CD4-positive, alpha-beta T cell (primary cell): ENCODE measurements at regions not wholly inside any gene's neighbourhood (a gene's known extent, or its start where the extent isn't known, plus 50 kb on each side); places are given as distances from the start of the nearest gene placed in this dataset.

Experiments
- ATAC-seq: fragments of 200-7000 bp; cut with Tn5 transposase; one replicate; pipeline ENCODE4 v1.10.0; 2022; ENCODE audit warnings: mild to moderate bottlenecking; ENCODE audit not compliant: poor library complexity
- CTCF ChIA-PET: fragments of 350-600 bp; sonication (Branson Sonifier 250); formaldehyde crosslinking; loops from one replicate; lab custom pipeline; 2021; ENCODE audit warnings: antibody characterized with exemption, inconsistent platforms; lab: Charles Lee
- POLR2A ChIA-PET: fragments of 350-600 bp; sonication (Branson Sonifier 250); formaldehyde crosslinking; loops from one replicate; lab custom pipeline; 2021; ENCODE audit warnings: antibody characterized with exemption, inconsistent platforms; lab: Charles Lee
- DNase-seq, 14 experiments: peaks; one replicate each; pipeline ENCODE4 v3.0.0-alpha.2; 2013 to 2020; ENCODE audit warnings: mixed read lengths in 2 of 14
- H3K27ac ChIP-seq, 2 donors: one replicate each; pipeline versions ENCODE4 v1.5.1 to v1.7.0; 2013; ENCODE audit warnings: low read length in 2 of 2, low read depth in 1 of 2, mild to moderate bottlenecking in 1 of 2
- H3K27me3 ChIP-seq, 2 experiments: 1 replicate in 1 of 2; 2 replicates in 1 of 2; pipeline versions ENCODE4 v1.6.1 to v1.7.0; 2013; ENCODE audit warnings: low read length in 2 of 2, control low read depth in 1 of 2, mild to moderate bottlenecking in 1 of 2, moderate library complexity in 1 of 2; ENCODE audit not compliant: insufficient read depth in 2 of 2, control insufficient read depth in 1 of 2
- H3K36me3 ChIP-seq: one replicate; pipeline ENCODE4 v1.6.1; 2013; ENCODE audit warnings: low read length, control low read depth; ENCODE audit not compliant: insufficient read depth
- H3K4me1 ChIP-seq: one replicate; pipeline ENCODE4 v1.6.1; 2013; ENCODE audit warnings: low read length, control low read depth; ENCODE audit not compliant: insufficient read depth
- H3K4me3 ChIP-seq: one replicate; pipeline ENCODE4 v1.5.1; 2013; ENCODE audit warnings: mild to moderate bottlenecking, low read length, moderate library complexity
- H3K9me3 ChIP-seq, 2 experiments: 1 replicate in 1 of 2; 2 replicates in 1 of 2; pipeline versions ENCODE4 v1.6.1 to v1.7.0; 2013; ENCODE audit warnings: low read length in 2 of 2, mild to moderate bottlenecking in 2 of 2, control low read depth in 1 of 2, moderate library complexity in 1 of 2; ENCODE audit not compliant: control insufficient read depth in 1 of 2, insufficient read depth in 1 of 2
- H3K27ac Mint-ChIP-seq: one replicate; pipeline ENCODE4 v1.8.0; 2020; ENCODE audit warnings: mixed read lengths
- H3K27me3 Mint-ChIP-seq: one replicate; pipeline ENCODE4 v1.8.0; 2021; ENCODE audit warnings: mixed read lengths
- H3K36me3 Mint-ChIP-seq: one replicate; pipeline ENCODE4 v1.8.0; 2021; ENCODE audit warnings: low read depth, mixed read lengths
- H3K4me1 Mint-ChIP-seq: one replicate; pipeline ENCODE4 v1.8.0; 2021; ENCODE audit warnings: low read depth, mixed read lengths
- H3K4me3 Mint-ChIP-seq: one replicate; pipeline ENCODE4 v1.8.0; 2020; ENCODE audit warnings: mild to moderate bottlenecking, mixed read lengths
- H3K9me3 Mint-ChIP-seq: one replicate; pipeline ENCODE4 v1.8.0; 2020; ENCODE audit warnings: mixed read lengths
- intact Hi-C, 2 experiments: fragments of 100-400 bp; cut with DNase I in 1 of 2; cut with micrococcal nuclease in 1 of 2; formaldehyde crosslinking; loops; one replicate each; pipeline versions ENCODE4 v1.15.1 to v1.9.0; 2023 to 2025; cut with DNase I, micrococcal nuclease
- TF ChIP-seq, protein P1 (sequence below): fragments of 200-600 bp; IDR thresholded peaks from one replicate; pipeline ENCODE4 v1.8.0; 2022; ENCODE audit warnings: antibody characterized with exemption, mild to moderate bottlenecking

DNA sequence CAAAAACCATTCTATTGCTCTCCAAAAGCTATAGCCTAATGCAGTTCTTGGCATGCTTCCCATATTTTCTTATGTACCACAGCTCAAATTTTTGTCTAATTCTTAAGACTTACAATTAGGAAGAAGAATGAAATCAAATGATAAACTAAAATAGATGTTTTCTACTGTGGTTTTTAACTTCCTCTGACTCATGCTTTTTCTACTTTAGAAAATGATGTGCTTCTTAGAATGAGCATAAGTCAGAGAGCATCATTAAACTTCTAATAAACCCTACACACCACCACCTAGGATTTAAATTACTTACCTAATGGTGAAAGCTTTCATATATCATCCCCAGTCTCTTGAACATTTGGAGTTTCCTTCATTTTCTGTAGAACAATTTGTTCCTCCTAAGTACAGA is 217.0 kb upstream of the NDST3 start:
- CTCF ChIA-PET, result no interaction called here
- no peaks in the 10 kb centered on the region for H3K36me3 ChIP-seq
- H3K9me3 Mint-ChIP-seq, result no peaks in the 10 kb centered on the region
- H3K9me3 ChIP-seq, result no peaks in the 10 kb centered on the region
- no peaks in the 10 kb centered on the region for H3K27me3 ChIP-seq
- ATAC-seq (no peak), DNase-seq (no peak)
- H3K4me3 ChIP-seq, result no peak overlapping the region
- intact Hi-C loops, result no loop called here
- H3K27ac Mint-ChIP-seq, result no peak overlapping the region
- no peak overlapping the region for H3K4me3 Mint-ChIP-seq
- TF ChIP-seq, protein P1, sequence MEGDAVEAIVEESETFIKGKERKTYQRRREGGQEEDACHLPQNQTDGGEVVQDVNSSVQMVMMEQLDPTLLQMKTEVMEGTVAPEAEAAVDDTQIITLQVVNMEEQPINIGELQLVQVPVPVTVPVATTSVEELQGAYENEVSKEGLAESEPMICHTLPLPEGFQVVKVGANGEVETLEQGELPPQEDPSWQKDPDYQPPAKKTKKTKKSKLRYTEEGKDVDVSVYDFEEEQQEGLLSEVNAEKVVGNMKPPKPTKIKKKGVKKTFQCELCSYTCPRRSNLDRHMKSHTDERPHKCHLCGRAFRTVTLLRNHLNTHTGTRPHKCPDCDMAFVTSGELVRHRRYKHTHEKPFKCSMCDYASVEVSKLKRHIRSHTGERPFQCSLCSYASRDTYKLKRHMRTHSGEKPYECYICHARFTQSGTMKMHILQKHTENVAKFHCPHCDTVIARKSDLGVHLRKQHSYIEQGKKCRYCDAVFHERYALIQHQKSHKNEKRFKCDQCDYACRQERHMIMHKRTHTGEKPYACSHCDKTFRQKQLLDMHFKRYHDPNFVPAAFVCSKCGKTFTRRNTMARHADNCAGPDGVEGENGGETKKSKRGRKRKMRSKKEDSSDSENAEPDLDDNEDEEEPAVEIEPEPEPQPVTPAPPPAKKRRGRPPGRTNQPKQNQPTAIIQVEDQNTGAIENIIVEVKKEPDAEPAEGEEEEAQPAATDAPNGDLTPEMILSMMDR, result no peak
- no peaks in the 10 kb centered on the region for H3K36me3 Mint-ChIP-seq
- H3K27ac ChIP-seq, result no peak overlapping the region
- POLR2A ChIA-PET, result no interaction called here
- H3K27me3 Mint-ChIP-seq, result no peaks in the 10 kb centered on the region
- H3K4me1 Mint-ChIP-seq, result no peaks in the 10 kb centered on the region
- no peaks in the 10 kb centered on the region for H3K4me1 ChIP-seq

DNA sequence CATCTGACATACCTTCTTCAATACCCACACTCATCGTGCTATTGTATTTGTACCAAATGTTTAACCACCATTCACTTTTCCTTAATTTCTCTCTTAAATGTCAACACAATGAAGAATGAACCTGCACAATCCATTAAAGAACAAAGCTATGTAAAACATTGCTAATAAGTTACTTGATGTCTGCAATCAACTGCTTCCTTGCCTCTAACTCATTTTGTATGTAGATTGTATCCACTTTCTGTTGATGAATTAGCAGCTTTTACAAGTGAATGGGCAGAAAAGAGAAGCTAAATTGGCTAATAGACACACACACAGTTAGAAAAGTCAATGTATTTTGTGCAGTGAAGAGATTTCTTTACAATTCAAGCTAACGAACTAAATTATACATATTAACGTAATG is 212.5 kb upstream of the NDST3 start:
- Mint-ChIP-seq H3K36me3 (no peaks in the 10 kb centered on the region), H3K9me3 (no peaks in the 10 kb centered on the region), H3K4me1 (no peaks in the 10 kb centered on the region), H3K27me3 (no peaks in the 10 kb centered on the region), H3K4me3 (no peak overlapping the region), H3K27ac (no peak overlapping the region)
- DNase-seq (no peak), ATAC-seq (no peak)
- TF ChIP-seq, protein P1, result no peak
- H3K9me3 ChIP-seq, result peaks cover 0 to 5% of the 10 kb centered on the region in 2 experiments
- H3K36me3 ChIP-seq, result no peaks in the 10 kb centered on the region
- H3K4me1 ChIP-seq, result no peaks in the 10 kb centered on the region
- H3K4me3 ChIP-seq, result no peak overlapping the region
- intact Hi-C loops, result no loop called here
- ChIA-PET CTCF (no interaction called here), POLR2A (no interaction called here)
- H3K27ac ChIP-seq, result no peak overlapping the region
- H3K27me3 ChIP-seq, result no peaks in the 10 kb centered on the region

DNA sequence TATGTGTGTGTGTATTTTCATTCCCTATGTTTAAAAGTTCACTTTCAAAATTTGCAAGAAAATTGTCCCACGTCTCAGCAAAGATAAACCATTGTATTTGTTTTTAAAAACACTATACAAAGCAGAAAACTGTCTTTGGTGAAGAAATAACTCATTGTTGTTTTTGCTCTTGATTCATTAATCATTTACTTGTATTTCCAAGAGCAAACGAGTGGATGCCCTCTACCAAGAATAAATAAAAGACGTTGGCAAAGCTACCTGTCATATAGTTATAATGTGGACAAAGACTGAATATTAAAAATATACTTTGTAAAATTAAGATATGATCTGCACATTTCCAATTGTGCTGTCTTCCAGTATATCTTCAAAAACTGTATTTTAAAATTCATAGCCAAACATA is 210.9 kb upstream of the NDST3 start:
- Histone ChIP-seq H3K36me3 (no peaks in the 10 kb centered on the region), H3K4me1 (no peaks in the 10 kb centered on the region), H3K4me3 (no peak overlapping the region), H3K9me3 (peaks cover 0 to 5% of the 10 kb centered on the region in 2 experiments), H3K27ac (no peak overlapping the region), H3K27me3 (no peaks in the 10 kb centered on the region)
- Mint-ChIP-seq H3K9me3 (no peaks in the 10 kb centered on the region), H3K27ac (no peak overlapping the region), H3K27me3 (no peaks in the 10 kb centered on the region), H3K36me3 (no peaks in the 10 kb centered on the region), H3K4me1 (no peaks in the 10 kb centered on the region), H3K4me3 (no peak overlapping the region)
- DNase-seq, result no peak
- CTCF ChIA-PET, result no interaction called here
- no peak for ATAC-seq
- POLR2A ChIA-PET, result no interaction called here
- TF ChIP-seq, protein P1, result no peak
- intact Hi-C loops, result no loop called here
